Astrocyte of the cerebellum (primary cell): ENCODE measurements at regions not wholly inside any gene's neighbourhood (a gene's known extent, or its start where the extent isn't known, plus 50 kb on each side); places are given as distances from the start of the nearest gene placed in this dataset.
A peak's percentile ranks its signal among the peaks of the same experiment; 100 is the strongest.

ENCODE experiments used
- DNase-seq: peaks from one replicate; pipeline ENCODE4 v3.0.0-alpha.2; 2011; ENCODE audit warnings: low read depth
- H3K4me3 ChIP-seq: 2 replicates; pipeline ENCODE4 v1.5.1; 2011; ENCODE audit warnings: mild to moderate bottlenecking, low read depth, low read length, moderate library complexity
- CTCF ChIP-seq: IDR thresholded peaks from 2 replicates; pipeline ENCODE4 v1.5.1; 2012; ENCODE audit warnings: low read length, low read depth, moderate library complexity, mild to moderate bottlenecking; ENCODE audit errors: missing control alignments
- in situ Hi-C: cut with HindIII; loops from 2 replicates; pipeline ENCODE4 v1.10.0; 2017; ENCODE audit warnings: low sequenced_read_pairs

- no peak overlapping the region for H3K4me3 ChIP-seq
- in situ Hi-C loops = no loop called here
- no peak for TF ChIP-seq CTCF
- DNase-seq = no peak
Observed at GRCh38 chr10:30778769-30779168, 149.2 kb upstream of the LYZL2 start.

DNA sequence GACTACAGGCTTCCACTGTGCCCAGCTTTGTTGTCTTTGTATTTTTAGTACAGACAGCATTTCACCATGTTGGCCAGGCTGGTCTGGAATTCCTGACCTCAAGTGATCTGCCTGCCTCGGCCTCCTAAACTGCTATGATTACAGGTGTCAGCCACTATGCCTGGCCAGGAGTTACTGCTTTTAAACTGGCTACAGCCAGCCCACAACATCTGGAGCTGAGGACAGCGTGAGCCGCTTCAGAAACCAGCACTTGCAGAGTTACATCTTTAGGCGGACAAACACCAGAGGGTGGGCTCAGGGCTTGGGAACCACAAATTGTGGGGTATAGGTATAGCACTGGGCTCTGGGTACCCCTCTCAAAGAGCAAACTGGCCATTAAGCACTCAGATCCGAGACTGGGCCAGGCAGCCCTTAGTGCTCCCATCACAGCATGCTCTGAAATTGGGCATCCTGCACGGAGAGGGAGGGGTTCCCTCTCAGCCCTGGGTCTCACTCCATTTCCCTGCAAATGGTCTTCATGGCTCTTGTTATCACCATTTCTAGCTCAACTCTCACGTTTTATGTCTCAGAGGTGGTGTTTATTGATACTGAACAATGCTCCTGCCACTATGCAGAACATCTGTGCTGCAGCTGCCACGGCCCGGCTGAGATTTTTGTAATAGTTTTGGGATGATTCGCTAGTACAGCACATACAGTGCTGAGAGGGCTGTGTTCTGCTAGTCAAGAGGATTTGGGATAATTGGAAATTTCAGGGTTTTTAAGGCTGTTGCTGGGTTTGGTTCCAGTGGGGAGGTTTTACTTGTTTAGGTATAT is 146.4 kb upstream of the LYZL2 start:
- no peak for TF ChIP-seq CTCF
- peak; percentile 67 for DNase-seq
- in situ Hi-C loops = no loop called here
- H3K4me3 ChIP-seq = no peak overlapping the region

DNA sequence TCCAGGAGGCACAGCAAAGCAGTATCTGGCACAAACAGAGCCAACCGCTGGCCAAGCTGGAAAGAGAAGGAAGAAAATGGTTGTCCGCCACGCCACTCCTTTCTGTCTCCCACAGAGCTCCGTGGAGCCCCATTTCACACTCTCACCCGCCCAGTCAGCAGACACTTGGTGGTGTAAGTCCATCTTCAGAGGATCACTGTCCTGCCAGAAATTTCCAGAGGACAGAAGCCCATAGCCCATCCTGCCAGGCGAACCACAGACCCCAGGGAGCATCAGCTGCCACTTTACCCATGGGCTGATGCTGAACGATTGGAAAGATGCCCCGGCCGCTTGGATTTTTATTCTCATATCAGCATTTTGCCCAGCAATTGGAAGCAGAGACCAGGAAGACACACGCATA is 144.7 kb upstream of the LYZL2 start:
- no peak for DNase-seq

DNA sequence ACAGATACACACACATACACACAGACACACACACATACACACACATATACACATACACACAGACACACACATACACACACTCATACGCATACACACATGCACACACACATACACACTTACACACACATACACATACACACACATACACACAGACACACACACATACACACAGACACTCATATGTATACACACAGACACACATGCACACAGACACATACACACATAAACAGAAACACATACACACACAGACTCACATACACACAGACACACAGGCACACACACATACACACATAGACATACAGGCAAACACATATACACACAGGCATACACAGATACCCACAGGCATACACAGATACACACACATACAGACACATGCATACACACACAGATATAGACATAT is 143.9 kb upstream of the LYZL2 start:
- in situ Hi-C loops = no loop called here
- no peak for DNase-seq
- TF ChIP-seq CTCF = no peak
- H3K4me3 ChIP-seq = no peak overlapping the region

More for the DNA sequence above, 144.7 kb upstream of the LYZL2 start:
- H3K4me3 ChIP-seq = no peak overlapping the region
- in situ Hi-C loops = no loop called here
- TF ChIP-seq CTCF = no peak

DNA sequence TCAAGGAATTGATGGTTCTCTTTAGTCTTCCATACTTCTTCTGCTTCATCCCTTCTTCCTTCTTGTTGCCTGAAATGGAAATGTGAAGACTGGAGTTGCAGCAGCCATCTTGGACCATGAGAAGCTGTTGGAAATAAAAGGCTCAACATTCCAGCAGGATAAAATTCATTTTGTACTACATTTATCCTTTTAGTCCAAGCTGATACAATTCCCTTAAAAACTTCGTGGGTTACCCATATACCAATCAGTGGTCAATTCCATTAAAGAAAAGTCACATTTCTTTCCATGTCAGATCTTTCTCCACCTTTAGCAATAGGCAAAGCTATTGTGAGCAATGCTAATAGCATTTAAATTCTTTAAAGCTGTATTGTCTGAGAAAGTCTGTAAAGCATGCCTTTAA is 141.3 kb upstream of the LYZL2 start:
- in situ Hi-C loops = no loop called here
- no peak for TF ChIP-seq CTCF
- H3K4me3 ChIP-seq = no peak overlapping the region
- DNase-seq = no peak

GRCh38 chr10:30770229-30770628 is 140.7 kb upstream of the LYZL2 start:
- no peak for TF ChIP-seq CTCF
- no peak overlapping the region for H3K4me3 ChIP-seq
- in situ Hi-C loops = no loop called here
- no peak for DNase-seq
